ENCODE measurements at regions not wholly inside any gene's neighbourhood (a gene's known extent, or its start where the extent isn't known, plus 50 kb on each side); places are given as distances from the start of the nearest gene placed in this dataset.

DNA sequence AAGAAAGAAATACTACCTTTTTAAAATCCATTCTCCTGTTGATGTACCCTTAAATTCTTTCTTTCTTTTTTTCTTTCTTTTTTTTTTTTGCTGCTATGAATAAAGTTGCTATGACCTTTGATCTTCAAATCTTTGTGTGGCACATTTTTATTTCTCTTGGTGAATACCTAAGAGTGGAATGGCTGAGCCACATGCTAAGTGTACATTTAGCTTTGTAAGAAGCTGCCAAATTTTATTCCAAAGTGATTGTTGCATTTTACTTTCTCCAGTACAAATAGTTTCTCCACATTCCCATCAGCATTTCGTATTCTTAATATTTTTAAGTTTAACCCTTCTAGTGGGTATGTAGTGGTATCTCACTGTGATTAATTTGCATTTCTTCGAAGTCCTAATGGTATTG is 88.8 kb upstream of the RAB27B start:
- TF ChIP-seq EZH2 (IDR thresholded peaks at IDR 0.05), result no peak
- TF ChIP-seq POLR2AphosphoS5 (IDR thresholded peaks at IDR 0.05; ENCODE audit: borderline replicate concordance, low read depth, low read length), result no peak

Measured in SK-N-MC (cell line).